ENCODE measurements at regions not wholly inside any gene's neighbourhood (a gene's known extent, or its start where the extent isn't known, plus 50 kb on each side); places are given as distances from the start of the nearest gene placed in this dataset.
"Not testable (repeated sequence)": the region's sequence is repeated elsewhere in the genome, so short reads cannot be mapped to it uniquely, and the experiment has no call there.

DNA sequence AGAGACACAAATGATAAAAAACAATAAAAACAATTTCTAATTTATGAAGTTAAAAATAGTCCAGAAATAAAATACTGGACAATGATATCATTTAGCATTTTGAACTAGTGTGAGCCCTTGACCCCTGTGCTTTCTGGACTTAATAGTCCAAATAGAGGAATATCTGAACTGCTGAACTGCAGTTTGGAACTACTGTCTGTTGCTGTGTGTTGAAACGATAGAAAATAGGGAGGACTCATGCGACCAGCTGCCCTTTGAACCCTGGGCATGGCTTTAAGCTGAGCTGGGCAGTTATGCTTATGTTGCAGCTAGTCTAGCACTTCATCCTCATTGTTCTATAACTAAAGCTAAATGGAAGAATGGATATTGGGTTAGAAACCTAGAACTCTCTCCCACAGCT lies 99.5 kb downstream of the FMR1NB start:
- no peak for DNase-seq

GRCh38 chrX:148084611-148085010 lies 103.5 kb downstream of the FMR1NB start:
- DNase-seq, result no peak

GRCh38 chrX:148120151-148120550 lies 139.0 kb downstream of the FMR1NB start:
- DNase-seq, result no peak

GRCh38 chrX:148120999-148121623 lies 140.0 kb downstream of the FMR1NB start:
- no peak for DNase-seq

DNA sequence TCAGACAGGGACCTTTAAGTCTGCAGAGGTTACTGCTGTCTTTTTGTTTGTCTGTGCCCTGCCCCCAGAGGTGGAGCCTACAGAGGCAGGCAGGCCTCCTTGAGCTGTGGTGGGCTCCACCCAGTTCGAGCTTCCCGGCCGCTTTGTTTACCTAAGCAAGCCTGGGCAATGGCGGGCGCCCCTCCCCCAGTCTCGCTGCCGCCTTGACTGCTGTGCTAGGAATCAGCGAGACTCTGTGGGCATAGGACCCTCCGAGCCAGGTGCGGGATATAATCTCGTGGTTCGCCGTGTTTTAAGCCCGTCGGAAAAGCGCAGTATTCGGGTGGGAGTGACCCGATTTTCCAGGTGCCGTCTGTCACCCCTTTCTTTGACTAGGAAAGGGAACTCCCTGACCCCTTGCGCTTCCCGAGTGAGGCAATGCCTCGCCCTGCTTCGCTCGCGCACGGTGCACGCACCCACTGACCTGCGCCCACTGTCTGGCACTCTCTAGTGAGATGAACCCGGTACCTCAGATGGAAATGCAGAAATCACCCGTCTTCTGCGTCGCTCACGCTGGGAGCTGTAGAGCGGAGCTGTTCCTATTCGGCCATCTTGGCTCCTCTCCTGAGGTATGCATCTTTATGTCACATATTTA lies 147.9 kb downstream of the FMR1NB start:
- not testable (repeated sequence) for DNase-seq

DNA sequence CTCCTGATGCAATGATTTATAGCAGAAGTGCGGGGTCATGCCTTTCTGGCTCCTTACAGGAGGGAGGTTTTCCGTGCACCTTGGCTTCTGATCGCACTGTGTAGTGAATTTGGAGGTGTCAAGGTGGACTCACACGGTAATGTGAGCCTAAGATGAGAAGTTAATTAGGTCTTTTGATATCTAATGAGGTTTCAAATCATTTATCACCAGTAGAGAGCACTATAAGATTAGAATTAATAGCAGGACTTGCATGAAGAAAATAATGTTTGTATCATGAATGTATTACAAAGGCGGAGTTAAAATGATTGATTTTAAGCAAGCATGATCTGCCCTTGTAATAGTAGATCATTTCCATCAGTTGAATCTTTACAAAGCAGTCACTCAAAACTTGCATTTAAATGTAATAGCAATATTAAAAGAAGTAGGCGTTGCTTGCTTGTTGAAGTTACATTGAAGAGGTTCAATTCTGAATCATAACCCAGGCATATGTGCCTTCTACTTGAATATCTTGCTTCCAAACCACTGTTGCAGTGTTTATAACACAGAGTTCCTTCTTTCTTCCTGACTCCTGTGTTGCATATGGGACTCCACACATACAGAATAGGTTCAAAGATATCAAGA lies 152.1 kb downstream of the FMR1NB start:
- DNase-seq, result no peak

GRCh38 chrX:148134578-148134977 lies 153.4 kb downstream of the FMR1NB start:
- DNase-seq, result no peak

DNA sequence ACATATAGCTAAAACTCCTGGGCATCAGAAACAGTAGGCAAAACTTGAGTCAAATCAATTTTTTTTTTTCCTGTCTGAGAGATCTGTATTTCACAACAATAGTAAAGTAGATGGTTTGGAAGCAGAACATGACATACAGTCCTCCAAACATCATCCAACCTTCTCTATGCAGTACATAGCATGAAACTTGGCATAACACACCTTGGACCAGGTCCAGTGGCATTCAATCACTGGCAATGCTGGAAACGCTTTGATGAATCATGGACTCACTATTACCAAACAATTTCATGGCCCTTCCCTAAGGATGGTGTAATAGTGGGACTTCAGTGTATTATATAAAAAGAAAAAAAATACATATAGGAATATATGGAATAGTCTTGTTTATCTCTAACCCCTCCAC lies 154.6 kb downstream of the FMR1NB start:
- DNase-seq, result no peak

- DNase-seq, result no peak
Measured at GRCh38 chrX:148146121-148146520, 165.0 kb downstream of the FMR1NB start.

- DNase-seq, result no peak
Measured at GRCh38 chrX:148156986-148157385, 175.8 kb downstream of the FMR1NB start.

GRCh38 chrX:148159796-148160195 lies 178.7 kb downstream of the FMR1NB start:
- DNase-seq, result no peak

DNA sequence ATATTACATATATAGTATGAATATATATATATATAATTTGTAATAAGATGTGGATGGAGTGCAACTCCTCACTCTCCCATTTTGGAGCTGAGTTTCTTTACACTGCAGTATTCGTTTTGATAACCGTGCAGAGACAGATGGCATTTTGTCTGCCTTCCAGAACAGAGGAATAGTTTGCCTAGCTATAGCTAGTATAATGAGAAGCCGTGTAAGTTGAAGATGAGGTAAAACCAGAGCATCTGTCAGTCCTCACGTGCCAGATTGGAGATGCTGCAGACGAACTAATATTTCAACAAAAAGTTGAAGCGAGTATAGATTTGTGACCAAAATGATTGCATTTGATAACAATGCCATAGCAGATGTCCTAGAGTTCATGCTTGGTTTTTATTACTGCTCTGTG lies 180.6 kb downstream of the FMR1NB start:
- no peak for DNase-seq

DNA sequence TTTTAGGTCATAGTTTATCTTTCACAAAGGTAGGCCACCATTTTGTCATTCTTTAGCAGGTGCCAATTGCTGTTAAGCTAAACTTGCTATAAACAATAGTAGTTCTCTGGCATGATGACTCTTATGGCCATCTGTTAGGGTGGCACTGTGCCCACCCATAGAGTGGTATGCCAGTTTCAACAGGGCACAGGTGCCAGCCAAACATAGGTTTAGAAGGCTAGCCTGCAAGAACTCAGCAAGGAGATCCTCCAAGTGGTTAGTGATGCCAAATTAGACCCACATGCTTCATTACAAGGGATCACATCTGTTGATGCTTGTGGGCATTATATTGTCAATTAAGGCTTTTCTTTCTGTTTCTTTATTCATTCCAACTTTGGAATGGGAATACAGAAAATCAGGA lies 204.5 kb downstream of the FMR1NB start:
- DNase-seq, result no peak

- no peak for DNase-seq
Measured at GRCh38 chrX:148192547-148192946, 211.4 kb downstream of the FMR1NB start.

GRCh38 chrX:148193759-148194158 lies 212.6 kb downstream of the FMR1NB start:
- no peak for DNase-seq

- DNase-seq, result no peak
Measured at GRCh38 chrX:148203531-148203930, 222.4 kb downstream of the FMR1NB start.

DNA sequence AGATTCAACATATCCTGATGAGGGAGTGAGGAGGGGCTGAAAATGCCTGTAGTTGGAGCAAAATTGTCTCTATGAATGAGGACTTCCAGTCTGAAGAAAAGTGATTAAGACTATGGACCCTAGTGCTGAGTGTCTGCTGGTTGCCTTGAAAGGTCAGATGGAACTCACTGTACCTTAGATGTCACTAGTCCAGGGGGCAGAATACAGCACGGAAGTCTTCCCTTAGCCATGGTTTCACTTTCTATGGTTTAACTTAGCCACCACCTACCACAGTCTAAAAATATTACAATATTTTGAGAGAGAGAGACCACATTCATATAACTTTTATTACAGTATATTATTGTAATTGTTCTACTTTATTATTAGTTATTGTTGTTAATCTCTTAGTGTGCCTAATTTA lies 223.1 kb downstream of the FMR1NB start:
- no peak for DNase-seq

DNA sequence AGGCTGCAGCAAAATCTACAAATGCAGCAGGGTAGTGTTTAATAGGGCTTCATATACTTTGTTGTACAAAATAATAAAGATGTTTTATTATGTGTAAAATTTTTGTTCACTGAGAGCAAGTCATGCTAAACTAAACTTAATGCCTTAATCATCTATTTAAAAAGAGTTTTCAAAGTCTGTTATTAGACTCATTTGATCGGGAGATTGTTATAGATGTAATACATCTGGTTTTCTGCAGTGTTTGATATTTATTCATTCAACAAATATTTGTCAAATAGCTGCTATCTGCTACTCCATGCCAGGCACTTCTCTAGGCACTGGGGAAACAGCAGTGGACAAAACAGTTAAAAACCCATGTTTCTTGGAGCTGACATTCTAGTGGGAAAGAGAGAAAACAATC lies 233.6 kb downstream of the FMR1NB start:
- DNase-seq, result no peak

DNA sequence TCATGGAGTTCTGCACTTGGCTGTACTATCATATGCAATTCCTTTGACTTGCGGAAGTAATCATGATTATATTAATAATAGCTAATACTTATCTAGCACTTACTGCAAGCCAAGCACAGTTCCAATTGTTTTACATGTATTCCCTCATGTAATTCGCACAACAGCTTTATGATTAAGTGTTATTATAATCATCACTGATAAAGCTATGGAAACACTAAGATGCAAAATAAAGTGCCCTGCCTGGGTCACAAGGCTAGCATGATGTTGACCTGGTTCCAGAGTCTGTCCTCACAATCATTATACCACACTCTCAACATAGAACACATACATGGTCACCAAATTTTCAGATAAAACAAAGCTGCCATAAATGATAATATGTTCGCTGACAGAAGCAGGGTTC lies 234.6 kb downstream of the FMR1NB start:
- no peak for DNase-seq

DNA sequence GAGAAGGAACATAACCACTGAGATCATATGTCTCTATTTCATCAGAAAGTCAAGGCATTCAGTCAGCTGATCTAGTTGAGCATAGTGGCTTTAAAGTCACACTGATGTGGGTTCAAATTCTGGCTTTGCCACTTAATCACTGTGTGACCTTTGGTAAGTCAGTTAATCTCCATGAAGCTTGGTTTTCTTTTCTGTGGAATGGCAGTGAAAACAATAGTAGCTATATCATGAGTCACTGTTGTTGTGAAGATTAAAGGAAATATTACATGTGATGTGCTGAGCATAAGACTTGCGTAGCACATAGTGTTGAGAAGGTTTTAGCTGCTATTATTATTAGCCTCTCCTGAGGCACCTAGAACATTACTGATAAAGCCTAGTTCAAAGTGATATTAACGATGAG lies 242.2 kb downstream of the FMR1NB start:
- DNase-seq, result no peak

DNA sequence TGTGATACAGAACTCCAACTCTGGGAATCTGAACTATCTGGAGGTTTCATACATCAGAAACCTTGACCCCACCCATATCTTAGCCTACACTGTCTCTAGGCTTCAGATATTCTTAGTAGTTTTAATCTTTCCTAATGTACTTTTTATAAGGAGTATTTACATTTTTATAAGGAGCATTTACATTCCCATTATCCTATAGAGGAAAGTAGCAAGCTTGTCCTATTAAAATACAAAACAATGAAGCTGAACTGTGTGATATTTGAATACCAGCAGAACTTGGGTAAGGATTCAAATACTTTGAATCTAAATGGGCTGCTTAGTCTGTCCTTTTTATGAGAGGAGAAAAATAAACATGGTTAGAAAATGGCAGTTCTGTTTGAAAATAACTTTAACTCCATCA lies 247.4 kb downstream of the FMR1NB start:
- DNase-seq, result no peak

- DNase-seq, result no peak
Measured at GRCh38 chrX:148229801-148230303, 248.7 kb downstream of the FMR1NB start.

- DNase-seq, result no peak
Measured at GRCh38 chrX:148259990-148260389, 240.4 kb upstream of the AFF2 start.

DNA sequence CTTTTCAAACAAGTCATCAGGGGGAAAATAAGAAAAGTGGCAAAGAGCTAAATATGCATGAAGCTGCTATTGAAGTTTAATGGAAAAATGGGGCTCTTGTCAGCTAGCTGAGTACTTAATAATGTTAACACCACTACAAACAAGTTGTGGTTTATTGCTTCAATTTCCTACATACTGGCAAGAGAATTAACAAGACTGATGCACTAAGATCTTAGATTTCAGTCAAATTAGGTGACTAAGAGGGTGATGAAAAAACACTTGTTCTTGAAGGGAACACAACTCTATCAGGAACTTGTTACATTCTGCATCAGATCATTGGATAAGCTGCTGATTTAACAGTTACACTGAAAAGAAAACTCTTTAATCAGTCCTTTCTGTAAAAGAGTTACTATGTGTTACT lies 234.6 kb upstream of the AFF2 start:
- no peak for DNase-seq

- DNase-seq, result no peak
Measured at GRCh38 chrX:148268673-148269072, 231.7 kb upstream of the AFF2 start.
